GM18498 (cell line): ENCODE measurements at regions not wholly inside any gene's neighbourhood (a gene's known extent, or its start where the extent isn't known, plus 50 kb on each side); places are given as distances from the start of the nearest gene placed in this dataset.

ENCODE experiments used
- ATAC-seq: cut with Tn5 transposase; IDR thresholded peaks from one replicate; pipeline ENCODE4 v1.9.1; 2021; ENCODE audit warnings: mild to moderate bottlenecking, moderate library complexity; ENCODE audit not compliant: unreplicated experiment

DNA sequence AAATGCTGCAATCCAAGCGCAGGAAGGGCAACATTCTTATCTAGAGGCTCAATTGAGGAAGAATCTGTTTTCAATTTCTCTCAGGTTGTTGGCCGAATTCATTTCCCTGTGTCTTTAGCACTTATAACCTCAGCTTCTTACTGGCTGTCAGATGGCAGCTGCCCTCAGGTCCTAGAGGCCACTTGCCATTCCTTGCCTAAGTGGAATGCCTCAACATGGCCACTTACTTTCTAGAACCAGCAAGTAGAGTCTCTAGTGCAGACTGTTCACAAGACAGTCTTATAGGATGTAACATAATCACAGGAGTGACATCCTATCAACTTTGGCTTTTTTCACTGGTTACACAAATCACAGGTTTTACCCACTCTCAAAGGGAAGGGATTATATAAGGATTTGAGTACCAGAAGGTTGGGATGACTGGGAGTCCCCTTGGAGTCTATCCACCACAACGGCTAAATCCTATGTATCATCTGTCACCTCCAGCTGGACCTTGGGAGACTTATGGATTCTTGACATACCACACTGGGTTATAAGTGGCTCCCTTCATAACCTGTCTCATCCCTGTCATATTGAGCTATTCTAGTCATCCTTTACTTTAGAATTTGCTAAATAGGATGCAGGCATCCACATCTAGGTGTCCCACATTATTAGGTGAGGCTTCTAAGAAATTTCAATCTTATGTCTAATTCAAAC lies 297.9 kb upstream of the CTSO start:
- ATAC-seq: no peak

DNA sequence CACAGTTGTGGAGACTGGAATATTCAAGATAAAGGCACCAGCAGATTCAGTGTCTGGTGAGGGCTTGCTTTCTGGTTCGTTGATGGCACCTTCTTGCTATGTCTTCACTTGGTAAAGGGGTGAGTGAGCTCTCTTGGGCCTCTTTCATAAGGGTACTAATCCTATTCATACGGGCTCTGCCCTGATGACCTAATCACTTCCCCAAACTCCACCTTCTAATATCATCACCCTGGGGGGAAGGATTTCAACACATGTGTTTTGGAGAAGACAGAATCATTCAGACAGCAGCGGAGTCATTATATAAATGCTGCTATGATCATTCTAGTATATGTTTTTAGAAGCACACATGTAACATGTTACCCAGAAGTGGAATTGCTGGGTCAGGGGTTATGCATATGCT lies 295.3 kb upstream of the CTSO start:
- no peak for ATAC-seq

DNA sequence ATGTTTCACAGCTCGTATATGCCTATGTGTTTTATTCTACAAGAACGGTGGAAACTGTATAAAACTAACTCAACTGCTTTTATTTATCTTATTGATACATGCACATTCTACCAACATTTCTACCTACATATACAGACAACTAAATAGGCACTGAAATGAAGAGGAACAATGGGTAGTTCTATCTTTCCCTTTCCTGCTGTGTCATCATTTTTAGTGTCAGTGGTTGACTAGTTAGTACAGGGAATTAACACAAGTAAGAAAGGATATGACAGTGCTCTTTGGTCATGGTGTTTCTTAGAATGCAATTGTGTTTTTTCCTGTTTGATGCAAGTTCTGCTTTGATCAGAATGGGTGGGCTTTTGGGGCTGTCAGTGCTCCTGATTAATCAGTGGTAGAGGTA lies 293.8 kb upstream of the CTSO start:
- no peak for ATAC-seq

DNA sequence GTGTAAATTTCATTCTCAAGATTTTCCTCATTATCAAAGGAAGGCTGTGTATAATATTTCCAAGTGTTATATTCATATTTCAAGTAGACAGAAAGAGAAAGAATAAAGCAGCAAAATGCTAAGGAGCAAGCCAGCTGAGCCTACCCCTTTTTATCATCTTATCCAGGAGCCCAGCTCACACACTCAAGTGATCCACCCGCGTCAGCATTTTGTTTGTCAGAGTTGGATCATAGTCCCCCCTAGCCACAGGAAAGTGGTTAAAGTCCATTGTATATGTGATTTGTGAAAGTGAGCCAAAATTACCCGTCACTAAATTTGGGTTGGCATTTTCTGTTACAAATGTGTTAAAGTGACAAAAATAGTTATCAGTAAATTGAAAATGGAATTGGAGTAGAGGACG lies 289.3 kb upstream of the CTSO start:
- no peak for ATAC-seq

DNA sequence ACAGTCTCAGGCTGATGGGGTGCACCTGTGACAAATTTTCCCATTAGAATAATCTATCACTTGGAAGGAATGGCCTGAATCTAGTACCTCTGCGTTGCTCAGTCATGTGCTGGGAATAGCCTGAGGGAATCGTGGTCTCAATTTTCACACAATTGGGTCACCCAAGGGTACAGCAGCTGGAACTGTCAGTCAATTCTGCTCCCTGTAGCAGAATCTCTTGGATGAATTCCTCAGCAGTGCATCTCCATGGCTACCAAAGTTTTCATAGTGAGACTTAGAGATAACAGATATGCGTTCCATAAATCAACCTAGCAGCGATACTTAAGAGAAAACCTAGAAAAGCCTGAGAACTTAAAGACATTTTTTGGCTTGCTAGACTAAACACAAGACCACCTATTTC lies 288.7 kb upstream of the CTSO start:
- ATAC-seq: no peak

DNA sequence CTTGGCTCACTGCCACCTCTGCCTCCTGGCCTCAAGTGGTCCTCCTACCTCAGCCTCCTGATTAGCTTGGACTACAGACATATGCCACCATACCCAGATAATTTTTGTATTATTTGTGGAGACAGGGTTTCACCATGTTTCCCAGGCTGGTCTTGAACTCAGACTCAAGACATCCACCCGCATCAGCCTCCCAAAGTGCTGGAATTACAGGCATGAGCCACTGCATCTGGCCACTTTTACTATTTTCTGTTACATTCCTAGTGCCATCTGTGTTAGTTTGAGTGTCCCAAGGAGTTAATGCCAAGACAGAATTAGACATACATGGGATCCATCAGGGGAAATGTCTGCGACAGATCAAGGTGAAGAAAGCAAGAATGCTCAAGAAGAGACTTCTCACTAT lies 288.2 kb upstream of the CTSO start:
- no peak for ATAC-seq

DNA sequence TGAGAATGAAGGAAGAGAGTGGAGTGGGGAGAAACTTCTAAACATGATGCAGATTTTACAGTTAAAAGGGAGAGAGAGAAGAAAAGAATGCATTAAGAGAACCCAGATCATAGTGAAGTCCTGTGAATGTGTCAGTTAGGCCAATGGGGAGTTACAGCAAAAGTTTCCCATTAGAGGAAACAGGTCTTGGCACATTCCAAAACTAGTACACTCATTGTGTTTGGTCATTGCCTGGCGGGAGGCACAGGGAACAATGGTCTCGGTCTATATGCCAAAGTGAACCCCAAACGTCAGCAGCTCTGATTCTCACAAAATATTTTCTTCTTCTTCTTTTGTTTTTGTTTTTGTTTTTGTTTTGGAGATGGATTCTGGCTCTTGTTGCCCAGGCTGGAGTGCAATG lies 284.5 kb upstream of the CTSO start:
- no peak for ATAC-seq

DNA sequence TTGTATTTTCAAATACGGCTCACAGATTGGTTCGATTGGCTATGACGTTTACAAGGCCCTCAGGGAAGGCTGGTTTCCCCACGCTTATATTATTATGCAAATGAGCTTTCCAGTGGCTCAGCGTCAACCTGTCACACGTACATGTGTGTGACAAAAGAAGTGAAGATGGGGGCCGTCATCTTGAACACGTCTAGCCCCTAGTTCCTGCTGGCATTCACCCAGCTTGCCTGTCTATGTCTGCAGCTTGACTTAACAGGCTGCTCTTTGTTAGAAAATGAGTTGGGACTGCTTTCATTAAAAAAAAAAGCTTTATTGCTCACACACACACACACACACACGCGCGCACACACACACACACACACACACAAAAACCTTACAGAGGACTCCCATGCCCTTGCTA lies 283.6 kb upstream of the CTSO start:
- no peak for ATAC-seq

DNA sequence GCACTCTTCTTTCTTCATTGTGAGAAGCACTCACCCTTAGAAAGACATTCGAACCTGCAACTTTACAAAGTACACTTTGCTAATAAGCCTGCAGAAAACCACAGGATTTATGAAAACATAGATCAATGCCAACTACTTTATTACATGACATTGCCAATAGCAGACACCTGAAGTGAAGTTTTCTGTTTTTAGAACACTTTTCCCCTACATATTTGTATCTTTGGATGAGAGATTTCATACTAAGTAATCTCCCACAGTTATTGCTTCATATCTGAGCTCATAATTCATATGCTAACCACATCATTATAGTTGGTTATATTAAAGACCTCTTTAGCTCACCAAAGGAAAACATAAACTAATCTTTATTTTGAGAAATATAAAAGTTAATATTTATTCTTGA lies 276.5 kb upstream of the CTSO start:
- no peak for ATAC-seq

DNA sequence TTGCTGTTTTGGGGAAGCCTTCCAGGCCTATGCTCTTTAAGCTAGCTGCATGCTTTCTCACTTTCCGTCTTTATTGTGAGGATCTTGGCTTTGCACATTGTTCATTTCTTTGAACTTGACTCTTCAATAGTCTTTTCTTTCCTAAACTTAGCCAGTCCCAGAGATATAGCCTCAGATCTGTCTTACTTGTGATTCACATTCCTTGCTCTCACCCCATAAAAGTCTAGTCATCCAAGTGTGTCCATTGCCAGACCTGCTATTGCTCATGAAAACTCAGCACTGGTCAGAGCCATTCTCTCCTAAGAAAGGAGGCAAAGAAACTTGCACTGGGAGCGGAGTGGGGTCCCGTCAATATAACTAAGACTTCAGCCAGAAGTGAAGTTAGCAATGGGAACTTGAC lies 275.0 kb upstream of the CTSO start:
- no peak for ATAC-seq

DNA sequence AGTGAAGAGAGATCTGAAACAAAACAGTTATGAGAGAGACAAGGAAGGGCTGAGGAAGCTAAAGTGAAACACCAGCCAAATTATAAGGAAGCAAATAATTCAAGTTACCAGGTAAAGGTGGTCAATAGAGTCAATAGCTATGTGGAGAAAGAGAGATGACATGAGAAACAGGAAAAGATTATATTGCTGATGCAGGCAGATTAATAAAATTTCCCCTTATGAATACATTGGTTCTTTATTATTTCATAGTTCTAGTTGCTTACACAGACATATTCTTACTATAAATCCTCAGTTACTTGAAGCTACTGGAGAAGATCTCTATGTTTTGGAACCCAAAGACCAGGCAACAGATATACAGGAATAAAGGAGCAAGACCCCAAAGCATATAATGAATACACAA lies 273.7 kb upstream of the CTSO start:
- no peak for ATAC-seq

DNA sequence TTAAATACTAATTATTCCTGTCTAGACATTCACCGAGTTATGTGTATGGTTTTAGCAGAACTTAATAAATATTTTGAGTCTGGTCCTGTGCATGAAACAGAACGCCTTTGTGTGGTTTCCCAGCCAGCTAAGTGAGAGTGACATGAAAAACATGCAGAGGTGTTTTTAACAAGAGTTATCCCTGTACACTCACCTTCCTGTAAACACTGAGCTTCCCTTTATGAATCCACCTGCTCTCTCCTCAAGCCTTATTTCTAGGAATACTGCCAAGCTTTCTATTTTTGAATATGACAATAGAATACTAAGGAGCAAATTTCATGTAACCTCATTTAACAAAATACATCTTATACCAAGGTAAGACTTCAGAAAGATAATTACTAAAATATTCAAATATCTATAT lies 270.3 kb upstream of the CTSO start:
- no peak for ATAC-seq

DNA sequence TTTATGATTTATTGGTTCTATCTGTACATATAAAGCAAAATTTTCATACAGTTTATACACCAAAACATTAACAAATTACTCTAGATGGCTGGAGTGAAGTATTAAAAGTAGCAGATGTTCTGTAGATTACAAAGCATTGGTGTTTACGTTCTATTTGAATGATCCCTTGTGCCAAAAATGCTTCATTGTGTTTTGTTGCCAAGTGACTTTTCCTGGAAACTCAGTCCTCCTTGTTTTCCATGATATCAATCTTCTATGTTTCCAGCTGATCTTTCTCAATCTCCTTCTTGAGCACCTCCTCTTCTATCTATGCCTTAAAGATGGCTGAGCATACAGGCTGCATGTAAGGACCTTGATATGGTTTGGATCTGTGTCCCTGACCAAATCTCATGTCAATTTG lies 263.6 kb upstream of the CTSO start:
- ATAC-seq: no peak

DNA sequence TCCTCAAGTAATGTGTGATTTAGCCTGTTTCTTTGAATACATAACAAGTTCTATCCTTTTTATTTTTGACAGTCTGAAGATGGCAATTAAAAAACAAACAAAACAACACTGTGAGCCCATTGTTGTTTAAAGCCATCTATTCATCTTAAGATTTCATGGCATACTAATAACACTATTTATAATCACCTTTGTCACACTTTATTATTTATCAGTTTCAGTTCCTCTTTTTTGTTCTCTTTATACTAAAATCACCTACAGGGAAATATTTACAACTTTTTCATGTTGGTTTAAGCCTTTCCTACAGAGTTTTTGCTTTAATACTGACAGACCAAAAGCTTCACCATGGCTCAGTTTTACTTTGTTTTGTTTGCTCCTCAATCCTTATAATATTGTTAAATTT lies 247.4 kb upstream of the CTSO start:
- peak; percentile 93 for ATAC-seq

DNA sequence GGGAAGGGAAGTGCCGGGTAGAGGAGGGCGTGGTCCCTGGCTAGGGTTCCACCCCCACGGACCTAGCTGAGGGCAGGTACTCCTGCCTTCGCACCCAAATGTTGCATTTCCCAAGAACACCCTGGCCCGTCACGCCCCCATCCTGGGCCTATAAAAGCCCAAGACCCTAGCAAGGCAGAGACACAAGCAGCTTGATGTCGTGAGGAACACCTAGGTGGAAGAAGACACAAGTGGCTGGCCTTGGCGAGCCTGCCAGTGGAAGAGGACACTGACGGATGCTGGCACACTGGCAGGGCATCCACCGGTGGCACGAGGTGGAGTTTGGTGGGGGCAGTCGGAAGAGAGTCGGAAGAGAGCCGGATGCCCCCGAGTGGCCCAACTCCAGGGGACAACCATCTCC lies 244.8 kb upstream of the CTSO start:
- ATAC-seq: no peak

DNA sequence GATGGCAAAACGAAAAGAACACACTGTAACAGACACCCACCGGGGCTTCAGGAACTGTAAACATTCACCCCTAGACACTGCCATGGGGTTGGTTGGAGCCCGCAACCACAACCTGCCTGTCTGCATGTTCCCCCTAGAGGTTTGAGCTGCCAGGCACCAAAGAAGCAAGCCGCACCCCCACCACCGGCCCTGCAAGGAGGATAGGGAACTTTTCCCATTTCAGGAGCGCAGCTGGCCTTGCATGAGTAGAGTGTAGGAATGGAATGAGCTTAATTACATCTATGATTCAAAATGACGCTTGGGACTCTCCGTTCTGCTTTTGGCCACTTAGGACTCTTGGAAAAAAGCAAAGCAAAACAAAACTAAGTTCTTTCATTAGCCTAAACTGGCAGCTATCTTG lies 243.6 kb upstream of the CTSO start:
- peak; percentile 25 for ATAC-seq

DNA sequence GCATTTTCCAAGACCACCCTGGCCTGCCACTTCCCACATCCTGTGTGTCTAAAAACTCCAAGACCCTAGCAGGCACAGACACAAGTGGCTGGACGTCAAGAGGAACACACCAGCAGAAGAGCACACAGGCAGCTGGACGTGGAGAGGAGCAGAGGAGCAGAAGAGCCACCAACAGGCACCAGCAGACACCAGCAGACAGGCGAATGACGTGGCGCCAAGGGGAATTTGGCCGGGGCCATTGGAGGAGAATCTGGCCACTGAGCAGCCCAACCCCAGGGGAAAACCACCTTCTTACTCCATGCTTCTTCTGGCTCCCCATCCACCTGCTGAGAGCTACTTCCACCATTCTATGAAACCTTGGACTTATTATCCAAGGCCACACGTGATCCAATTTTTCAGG lies 243.1 kb upstream of the CTSO start:
- ATAC-seq: no peak

DNA sequence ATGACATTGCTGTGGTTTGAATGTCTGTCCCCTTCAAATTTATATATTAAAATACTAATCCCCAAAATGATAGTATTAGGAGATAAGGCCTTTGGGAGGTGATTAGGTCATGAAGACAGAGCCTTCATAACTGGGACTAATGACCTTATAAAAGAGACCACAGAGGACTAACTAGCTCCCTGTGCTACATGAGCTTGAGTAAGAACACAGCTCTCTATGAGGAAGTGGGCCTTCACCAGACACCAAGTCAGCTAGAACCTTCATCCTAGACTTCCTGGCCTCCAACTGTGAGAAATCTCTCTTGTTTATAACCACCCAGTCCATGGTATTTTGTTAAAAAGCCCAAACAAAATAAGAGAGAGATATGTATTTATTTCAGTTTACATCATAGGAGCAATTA lies 242.2 kb upstream of the CTSO start:
- peak; percentile 90 for ATAC-seq

DNA sequence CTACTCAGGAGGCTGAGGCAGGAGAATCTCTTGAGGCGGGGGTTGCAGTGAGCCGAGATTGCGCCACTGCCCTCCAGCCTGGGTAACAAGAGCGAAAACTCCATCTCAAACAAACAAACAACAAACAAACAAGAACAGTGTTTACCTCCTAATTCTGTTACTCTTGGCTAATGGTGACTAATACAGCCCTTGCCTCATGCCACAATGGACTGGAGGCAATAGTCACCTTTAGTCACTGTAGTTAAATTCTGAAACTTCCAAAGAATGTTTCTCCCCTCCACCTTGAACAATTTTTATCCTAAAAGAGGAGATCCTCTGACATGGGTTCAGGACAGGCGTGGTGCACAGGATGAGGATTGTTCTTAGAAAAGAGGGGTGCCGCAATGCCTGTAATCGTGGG lies 241.2 kb upstream of the CTSO start:
- ATAC-seq: no peak

DNA sequence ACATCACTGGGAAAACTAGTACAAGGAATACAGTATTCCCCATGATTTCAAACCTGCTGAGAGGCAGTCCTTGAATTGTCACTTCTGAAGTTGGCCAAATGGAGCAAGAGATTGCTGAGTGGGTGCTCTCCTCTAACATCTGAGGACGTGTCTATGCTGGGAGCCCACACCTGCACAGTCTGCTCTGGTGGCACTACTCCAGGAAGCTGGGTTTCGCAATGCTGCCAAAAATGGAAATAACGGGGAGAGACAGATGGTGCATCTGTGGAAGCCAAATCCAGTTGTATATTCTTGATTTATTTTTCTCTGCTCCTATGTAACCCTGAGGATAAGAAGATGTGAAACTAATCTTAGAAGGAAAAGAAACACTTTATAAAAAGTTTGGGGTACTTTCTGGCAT lies 240.1 kb upstream of the CTSO start:
- ATAC-seq: no peak

DNA sequence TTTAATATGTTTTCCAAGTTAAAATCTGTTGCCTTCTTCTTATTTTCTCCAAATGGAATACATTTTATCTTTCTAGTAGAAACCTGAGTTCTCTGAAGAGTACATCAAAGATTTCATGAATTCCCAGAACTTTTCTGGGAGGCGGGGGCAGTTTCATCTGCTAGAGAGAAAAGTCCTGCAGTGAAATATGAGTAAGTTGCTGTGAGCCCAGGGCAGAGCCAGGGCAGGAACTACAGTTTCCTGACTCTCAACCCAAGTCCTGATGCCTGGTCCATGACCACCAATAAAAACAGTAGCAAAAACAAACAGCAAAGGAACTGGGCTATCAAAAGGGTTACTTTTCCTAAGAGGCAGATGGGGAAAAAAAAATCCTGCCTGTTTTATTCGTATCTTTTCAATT lies 239.4 kb upstream of the CTSO start:
- no peak for ATAC-seq

DNA sequence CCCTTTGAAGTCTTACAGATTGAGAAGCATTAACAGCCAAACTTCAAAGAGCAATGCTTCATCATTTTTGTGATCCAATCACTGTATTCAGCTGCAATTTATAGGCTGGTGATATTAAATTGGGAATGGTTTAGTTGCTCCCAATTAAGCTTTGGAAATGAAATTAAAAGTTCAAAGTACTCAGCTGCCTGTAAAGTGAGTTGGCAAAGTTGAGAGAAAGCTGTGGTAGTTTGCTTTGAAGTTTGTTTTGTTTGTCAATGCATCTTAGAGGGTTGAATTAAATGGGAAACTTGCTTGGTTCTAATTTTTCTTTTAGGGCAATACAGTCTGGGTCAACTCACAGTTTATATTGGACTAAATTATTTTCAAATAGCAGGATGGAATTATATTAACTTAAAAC lies 238.4 kb upstream of the CTSO start:
- no peak for ATAC-seq

DNA sequence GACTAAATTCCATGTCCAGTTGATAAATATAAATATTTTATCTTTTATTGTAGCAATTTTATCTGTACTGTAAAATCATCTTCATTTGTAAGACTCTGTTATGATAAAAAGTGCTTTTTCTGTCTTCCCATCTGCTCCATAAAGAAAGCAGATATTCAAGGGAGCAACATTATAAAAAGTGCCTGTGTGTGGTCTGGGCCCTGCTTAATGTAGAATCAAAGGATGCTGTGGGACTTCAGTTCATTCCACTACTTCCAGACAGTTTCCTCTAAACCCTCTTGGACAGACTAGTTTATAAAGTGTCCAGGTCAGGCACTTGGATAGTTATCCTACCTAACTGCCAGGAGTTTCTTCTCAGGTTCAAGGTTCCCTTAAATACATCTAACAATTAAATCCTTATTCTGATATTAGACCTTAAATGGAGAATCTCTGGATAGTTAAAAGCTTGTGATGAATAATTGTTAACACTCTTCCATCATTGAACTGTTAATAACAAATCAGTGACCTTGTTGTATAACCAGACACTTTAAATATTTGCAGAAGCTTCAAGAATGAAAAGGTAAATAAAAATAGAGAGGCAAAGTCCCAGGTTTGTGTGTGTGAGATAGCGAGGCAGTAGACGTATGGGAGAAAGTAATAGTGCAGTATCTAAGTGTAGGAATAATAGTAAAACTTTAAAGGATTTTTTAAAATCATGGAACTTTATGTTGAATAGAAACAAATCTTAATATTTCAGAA lies 237.5 kb upstream of the CTSO start:
- no peak for ATAC-seq
